ENCODE measurements at regions not wholly inside any gene's neighbourhood (a gene's known extent, or its start where the extent isn't known, plus 50 kb on each side); places are given as distances from the start of the nearest gene placed in this dataset.

GRCh38 chr11:15757048-15757698, 599.2 kb downstream of the SOX6 start:
- no peak for DNase-seq
- H3K27me3 ChIP-seq: no peaks in the 10 kb centered on the region
- no peaks in the 10 kb centered on the region for H3K4me1 ChIP-seq
- 81 to 88% methylated on average over 16 of the region's 16 CpGs for WGBS, 2 donors
- intact Hi-C loops (cut with DNase I; ENCODE audit: low total_unique reads): no loop called here
- H3K9me3 ChIP-seq: no peaks in the 10 kb centered on the region
- H3K4me3 ChIP-seq: no peak overlapping the region
- no peaks in the 10 kb centered on the region for H3K36me3 ChIP-seq (ENCODE audit: low read depth, missing control alignments)
- H3K27ac ChIP-seq: no peak overlapping the region
- TF ChIP-seq POLR2A (IDR thresholded peaks at IDR 0.05) (no peak), CTCF (IDR thresholded peaks at IDR 0.05) (no peak)

- no peak for DNase-seq
- Histone ChIP-seq H3K36me3 (ENCODE audit: low read depth, missing control alignments) (no peaks in the 10 kb centered on the region), H3K27me3 (no peaks in the 10 kb centered on the region), H3K27ac (no peak overlapping the region), H3K4me1 (no peaks in the 10 kb centered on the region), H3K4me3 (no peak overlapping the region), H3K9me3 (no peaks in the 10 kb centered on the region)
- WGBS, 2 donors: 90 to 91% methylated on average over 10 of the region's 10 CpGs
- TF ChIP-seq CTCF (IDR thresholded peaks at IDR 0.05) (no peak), POLR2A (IDR thresholded peaks at IDR 0.05) (no peak)
- intact Hi-C loops (cut with DNase I; ENCODE audit: low total_unique reads): no loop called here
These were observed 597.4 kb downstream of the SOX6 start for GRCh38 chr11:15758857-15759465.

- no peaks in the 10 kb centered on the region for H3K9me3 ChIP-seq
- no peak overlapping the region for H3K4me3 ChIP-seq
- intact Hi-C loops (cut with DNase I; ENCODE audit: low total_unique reads): loop anchor here (10.0 kb wide), 1 partner anchor 366 kb away; no protein-coding TSS in a partner anchor
- no peaks in the 10 kb centered on the region for H3K27me3 ChIP-seq
- TF ChIP-seq CTCF (IDR thresholded peaks at IDR 0.05): no peak
- TF ChIP-seq POLR2A (IDR thresholded peaks at IDR 0.05): no peak
- H3K4me1 ChIP-seq: no peaks in the 10 kb centered on the region
- WGBS, 2 donors: 78 to 92% methylated on average over 4 of the region's 4 CpGs
- H3K27ac ChIP-seq: no peak overlapping the region
- no peaks in the 10 kb centered on the region for H3K36me3 ChIP-seq (ENCODE audit: low read depth, missing control alignments)
- no peak for DNase-seq
These were observed 595.1 kb downstream of the SOX6 start for GRCh38 chr11:15761235-15761634.

GRCh38 chr11:15764326-15764725, 592.0 kb downstream of the SOX6 start:
- no peak for DNase-seq
- Histone ChIP-seq H3K4me1 (no peaks in the 10 kb centered on the region), H3K27ac (no peak overlapping the region), H3K4me3 (no peak overlapping the region), H3K9me3 (no peaks in the 10 kb centered on the region), H3K27me3 (no peaks in the 10 kb centered on the region), H3K36me3 (ENCODE audit: low read depth, missing control alignments) (no peaks in the 10 kb centered on the region)
- TF ChIP-seq POLR2A (IDR thresholded peaks at IDR 0.05) (no peak), CTCF (IDR thresholded peaks at IDR 0.05) (no peak)
- intact Hi-C loops (cut with DNase I; ENCODE audit: low total_unique reads): loop anchor here (10.0 kb wide), 1 partner anchor 370 kb away; no protein-coding TSS in a partner anchor
- WGBS, 2 donors: 59 to 70% methylated on average over 1 of the region's 1 CpG

GRCh38 chr11:15764948-15765347, 591.4 kb downstream of the SOX6 start:
- TF ChIP-seq CTCF (IDR thresholded peaks at IDR 0.05) (no peak), POLR2A (IDR thresholded peaks at IDR 0.05) (no peak)
- intact Hi-C loops (cut with DNase I; ENCODE audit: low total_unique reads): loop anchor here (10.0 kb wide), 1 partner anchor 370 kb away; no protein-coding TSS in a partner anchor
- Histone ChIP-seq H3K4me3 (no peak overlapping the region), H3K27me3 (no peaks in the 10 kb centered on the region), H3K9me3 (no peaks in the 10 kb centered on the region), H3K4me1 (no peaks in the 10 kb centered on the region), H3K27ac (no peak overlapping the region), H3K36me3 (ENCODE audit: low read depth, missing control alignments) (no peaks in the 10 kb centered on the region)
- WGBS, 2 donors: 95 to 100% methylated on average over 1 of the region's 1 CpG
- DNase-seq: no peak
